Small intestine (tissue), 7 donors: ENCODE measurements at regions not wholly inside any gene's neighbourhood (a gene's known extent, or its start where the extent isn't known, plus 50 kb on each side); places are given as distances from the start of the nearest gene placed in this dataset.

Experiments used
- DNase-seq, 2 donors: peaks; one replicate each; pipeline versions ENCODE4 v3.0.0 to v3.0.0-alpha.2; 2013
- FAIRE-seq: peaks from 2 replicates; lab custom pipeline; 2012; peaks lifted over from hg19 to GRCh38; lab: Jason Lieb, UNC
- H3K27ac ChIP-seq, 3 donors: one replicate each; pipeline ENCODE4 v1.5.1; 2013; ENCODE audit warnings: low read length in 2 of 3, mild to moderate bottlenecking in 2 of 3, control low read depth in 1 of 3, inconsistent platforms in 1 of 3, low read depth in 1 of 3, moderate library complexity in 1 of 3
- H3K27me3 ChIP-seq, 3 donors: one replicate each; pipeline ENCODE4 v1.6.1; 2013; ENCODE audit warnings: low read length in 3 of 3, inconsistent platforms in 1 of 3; ENCODE audit not compliant: control insufficient read depth in 3 of 3, insufficient read depth in 3 of 3
- H3K36me3 ChIP-seq, 3 donors: one replicate each; pipeline ENCODE4 v1.6.1; 2013; ENCODE audit warnings: low read length in 3 of 3, inconsistent platforms in 1 of 3, low read depth in 1 of 3, mild to moderate bottlenecking in 1 of 3, moderate library complexity in 1 of 3; ENCODE audit not compliant: control insufficient read depth in 3 of 3, insufficient read depth in 2 of 3
- H3K4me1 ChIP-seq, 3 donors: one replicate each; pipeline ENCODE4 v1.6.1; 2013; ENCODE audit warnings: low read length in 2 of 3, inconsistent platforms in 1 of 3, low read depth in 1 of 3, mild to moderate bottlenecking in 1 of 3, moderate library complexity in 1 of 3; ENCODE audit not compliant: control insufficient read depth in 3 of 3, insufficient read depth in 2 of 3
- H3K4me3 ChIP-seq, 3 donors: one replicate each; pipeline ENCODE4 v1.5.1; 2013; ENCODE audit warnings: low read length in 3 of 3, control low read depth in 1 of 3, inconsistent platforms in 1 of 3, low read depth in 1 of 3, mild to moderate bottlenecking in 1 of 3, moderate library complexity in 1 of 3
- H3K9me3 ChIP-seq, 2 donors: one replicate each; pipeline ENCODE4 v1.6.1; 2013; ENCODE audit warnings: low read depth in 1 of 2, low read length in 1 of 2; ENCODE audit not compliant: control insufficient read depth in 2 of 2, insufficient read depth in 1 of 2
- WGBS, 3 donors: extraction: QIAGEN DNeasy Blood & Tissue Kit; methylation state at CpG; one replicate each; pipeline ENCODE4 v1.1.7; 2013; 5-methylcytosine and 5-hydroxymethylcytosine counted together
- donor health status: healthy with polysubstance abuse.
- donor health status: control.
- donor health status: control.
- donor health status: Bipolar disorder and iron deficiency.
- donor health status: healthy.

- DNase-seq (no peak), FAIRE-seq (no peak)
- no peaks in the 10 kb centered on the region for H3K36me3 ChIP-seq
- no peaks in the 10 kb centered on the region for H3K9me3 ChIP-seq
- no peaks in the 10 kb centered on the region for H3K27me3 ChIP-seq
- 66 to 86% (median 70%) methylated on average over 2 of the region's 2 CpGs for WGBS, 3 donors
- no peak overlapping the region for H3K27ac ChIP-seq
- no peak overlapping the region for H3K4me3 ChIP-seq
- no peaks in the 10 kb centered on the region for H3K4me1 ChIP-seq
Observed at GRCh38 chr4:24071612-24072372, 181.9 kb upstream of the PPARGC1A start.

GRCh38 chr4:24070117-24070516, 180.3 kb upstream of the PPARGC1A start:
- FAIRE-seq (no peak), DNase-seq (no peak)
- Histone ChIP-seq H3K4me1 (no peaks in the 10 kb centered on the region), H3K36me3 (no peaks in the 10 kb centered on the region), H3K4me3 (no peak overlapping the region), H3K9me3 (no peaks in the 10 kb centered on the region), H3K27me3 (no peaks in the 10 kb centered on the region), H3K27ac (no peak overlapping the region)
- WGBS, 3 donors, result 74 to 84% (median 78%) methylated on average over 2 of the region's 2 CpGs

- Histone ChIP-seq H3K27ac (no peak overlapping the region), H3K36me3 (no peaks in the 10 kb centered on the region), H3K4me1 (no peaks in the 10 kb centered on the region), H3K27me3 (no peaks in the 10 kb centered on the region), H3K9me3 (no peaks in the 10 kb centered on the region), H3K4me3 (no peak overlapping the region)
- no peak for FAIRE-seq
- peak in 1 of 2 donors; percentile 1 for DNase-seq
- 57 to 79% (median 73%) methylated on average over 13 of the region's 13 CpGs for WGBS, 3 donors
Observed at GRCh38 chr4:24067367-24068193, 177.7 kb upstream of the PPARGC1A start.

GRCh38 chr4:24065974-24066373, 176.1 kb upstream of the PPARGC1A start:
- H3K36me3 ChIP-seq, result no peaks in the 10 kb centered on the region
- no peak overlapping the region for H3K4me3 ChIP-seq
- no peaks in the 10 kb centered on the region for H3K4me1 ChIP-seq
- 73 to 82% (median 78%) methylated on average over 9 of the region's 9 CpGs for WGBS, 3 donors
- no peak for DNase-seq
- no peaks in the 10 kb centered on the region for H3K9me3 ChIP-seq
- FAIRE-seq, result no peak
- H3K27me3 ChIP-seq, result no peaks in the 10 kb centered on the region
- H3K27ac ChIP-seq, result no peak overlapping the region

- FAIRE-seq (no peak), DNase-seq (no peak)
- Histone ChIP-seq H3K4me3 (no peak overlapping the region), H3K4me1 (no peaks in the 10 kb centered on the region), H3K9me3 (no peaks in the 10 kb centered on the region), H3K27ac (no peak overlapping the region), H3K27me3 (no peaks in the 10 kb centered on the region), H3K36me3 (no peaks in the 10 kb centered on the region)
- 72 to 83% (median 79%) methylated on average over 8 of the region's 8 CpGs for WGBS, 3 donors
Observed at GRCh38 chr4:24063731-24064130, 173.9 kb upstream of the PPARGC1A start.

- no peak overlapping the region for H3K27ac ChIP-seq
- no peaks in the 10 kb centered on the region for H3K4me1 ChIP-seq
- H3K27me3 ChIP-seq, result no peaks in the 10 kb centered on the region
- H3K9me3 ChIP-seq, result no peaks in the 10 kb centered on the region
- WGBS, 3 donors, result 65 to 90% (median 84%) methylated on average over 3 of the region's 3 CpGs
- FAIRE-seq (no peak), DNase-seq (no peak)
- H3K36me3 ChIP-seq, result no peaks in the 10 kb centered on the region
- H3K4me3 ChIP-seq, result no peak overlapping the region
Observed at GRCh38 chr4:24060932-24061331, 171.1 kb upstream of the PPARGC1A start.

- H3K27ac ChIP-seq, result no peak overlapping the region
- no peak for FAIRE-seq
- DNase-seq, result no peak
- H3K27me3 ChIP-seq, result no peaks in the 10 kb centered on the region
- H3K9me3 ChIP-seq, result no peaks in the 10 kb centered on the region
- no peak overlapping the region for H3K4me3 ChIP-seq
- no peaks in the 10 kb centered on the region for H3K36me3 ChIP-seq
- WGBS, 3 donors, result 87 to 89% (median 88%) methylated on average over 5 of the region's 5 CpGs
- no peaks in the 10 kb centered on the region for H3K4me1 ChIP-seq
Observed at GRCh38 chr4:24059839-24060238, 170.0 kb upstream of the PPARGC1A start.

GRCh38 chr4:24057915-24058559, 168.2 kb upstream of the PPARGC1A start:
- H3K4me3 ChIP-seq, result no peak overlapping the region
- no peaks in the 10 kb centered on the region for H3K4me1 ChIP-seq
- H3K27me3 ChIP-seq, result no peaks in the 10 kb centered on the region
- WGBS, 3 donors, result 65 to 74% (median 66%) methylated on average over 10 of the region's 10 CpGs
- DNase-seq, result no peak
- no peak overlapping the region for H3K27ac ChIP-seq
- no peaks in the 10 kb centered on the region for H3K36me3 ChIP-seq
- H3K9me3 ChIP-seq, result no peaks in the 10 kb centered on the region
- no peak for FAIRE-seq
